Mucosa of gallbladder (tissue), 1 donor: ENCODE measurements at regions not wholly inside any gene's neighbourhood (a gene's known extent, or its start where the extent isn't known, plus 50 kb on each side); places are given as distances from the start of the nearest gene placed in this dataset.
"Not testable (repeated sequence)": the region's sequence is repeated elsewhere in the genome, so short reads cannot be mapped to it uniquely, and the experiment has no call there.

ENCODE experiments used
- DNase-seq: peaks from one replicate; pipeline ENCODE4 v3.0.0-alpha.2; 2020; ENCODE audit warnings: low spot score
- donor health status: DM: no; HTN: no; CAD: no.

DNA sequence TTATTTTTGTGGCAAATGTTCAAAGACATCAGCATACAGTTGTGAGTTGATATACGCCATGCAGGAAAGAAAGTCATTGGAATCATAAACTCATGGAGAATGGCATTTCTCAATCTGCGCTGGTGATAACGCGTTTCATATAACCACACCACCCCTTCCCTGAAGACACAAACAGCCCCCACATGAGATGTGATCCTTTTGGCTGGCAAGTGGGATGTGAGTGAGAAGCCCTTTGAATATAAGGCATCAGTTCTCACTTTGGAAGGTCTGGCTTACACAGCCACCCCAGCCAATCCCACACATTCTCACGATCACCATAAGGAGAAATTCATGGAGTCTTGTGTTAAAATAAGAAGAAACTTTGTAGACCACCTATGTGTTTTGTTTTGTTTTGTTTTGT, 725.0 kb downstream of the PRELID2 start:
- DNase-seq: no peak

DNA sequence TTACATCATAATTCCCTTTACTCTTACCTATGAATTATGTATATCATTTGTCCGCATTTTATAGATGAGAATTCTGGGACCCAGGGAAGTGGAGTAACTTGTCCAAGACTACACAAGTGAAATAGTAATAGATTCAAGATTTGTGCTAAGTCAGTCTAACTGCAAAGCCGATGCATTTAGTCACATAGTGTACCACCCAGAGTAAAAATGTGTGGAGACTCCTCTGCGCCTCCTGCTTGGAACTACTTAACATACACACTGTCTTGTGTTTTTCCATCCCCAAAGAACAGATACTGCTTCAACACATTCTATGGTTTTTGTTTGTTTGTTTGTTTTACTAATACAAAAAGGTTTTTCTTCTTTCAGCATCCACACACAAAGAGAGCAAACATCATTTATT, 729.8 kb downstream of the PRELID2 start:
- no peak for DNase-seq

DNA sequence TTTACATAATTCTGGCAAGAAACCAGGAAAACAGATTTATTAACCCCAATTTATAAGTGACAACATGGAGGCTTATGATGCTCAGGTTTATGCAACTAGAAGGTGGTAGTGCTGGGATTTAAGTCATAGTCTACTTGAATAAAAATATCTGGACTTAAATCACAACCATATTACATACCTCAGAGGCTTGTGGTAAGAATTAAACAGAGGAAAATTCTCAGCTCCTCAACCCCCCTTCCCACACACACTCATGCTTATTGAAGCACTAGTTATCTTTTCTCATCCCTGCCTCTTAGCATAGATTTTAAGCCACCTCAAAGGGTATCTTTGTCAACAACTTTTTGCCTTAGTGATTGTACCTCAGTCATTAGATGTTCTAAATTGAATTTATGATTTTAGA, 731.0 kb downstream of the PRELID2 start:
- DNase-seq: no peak

DNA sequence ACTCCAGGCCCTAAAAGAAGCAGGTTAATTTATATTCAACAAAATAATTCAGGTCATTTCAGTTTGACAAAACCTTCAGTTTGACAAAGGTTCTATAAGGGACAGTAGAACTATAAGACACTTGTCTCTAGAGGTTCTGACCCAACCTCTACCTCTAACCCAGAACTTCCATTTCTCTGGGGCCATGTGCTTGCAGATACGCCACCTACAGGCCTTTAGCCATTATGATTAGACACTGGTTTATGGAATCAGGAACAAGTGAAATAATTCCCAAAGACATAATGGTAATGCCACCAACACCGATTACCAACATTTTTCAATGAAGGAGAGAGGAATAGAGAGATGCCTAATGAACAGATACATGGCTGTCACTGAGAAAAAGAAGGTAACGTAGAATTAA, 733.9 kb downstream of the PRELID2 start:
- DNase-seq: no peak

DNA sequence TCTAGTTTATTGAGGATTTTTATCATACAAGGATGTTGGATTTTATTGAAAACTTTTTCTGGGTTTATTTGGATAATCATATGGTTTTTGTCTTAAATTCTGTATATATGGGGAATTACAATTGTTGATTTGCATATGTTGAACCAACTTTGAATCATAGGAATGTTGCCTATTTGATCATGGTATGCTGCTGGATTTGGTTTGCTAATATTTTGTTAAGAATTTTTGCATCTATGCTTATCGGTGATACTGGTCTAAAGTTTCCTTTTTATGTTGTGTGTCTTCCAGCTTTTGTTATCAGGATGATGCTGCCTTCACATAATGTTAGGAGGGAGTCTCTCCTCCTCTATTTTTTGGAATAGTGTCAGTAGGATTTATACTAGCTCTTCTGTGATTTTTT, 745.0 kb downstream of the PRELID2 start:
- no peak for DNase-seq

DNA sequence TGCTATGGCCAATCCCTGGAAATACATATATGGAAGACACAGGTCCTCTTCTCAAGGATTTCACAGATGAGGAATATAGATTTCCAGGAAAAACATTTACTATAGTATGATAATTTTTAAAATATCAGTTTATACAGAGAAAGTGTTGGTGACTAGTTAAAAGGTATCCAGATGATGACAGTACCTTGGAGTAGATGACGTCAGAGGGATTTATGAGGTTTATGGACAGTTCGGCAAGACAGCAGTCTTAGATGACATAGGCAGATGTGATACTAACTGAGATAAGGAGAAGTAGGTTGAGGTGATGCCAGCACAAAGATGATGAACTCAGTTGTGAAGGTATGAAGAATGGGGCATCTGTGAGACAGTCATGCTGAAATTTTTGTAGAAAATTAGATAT, 750.3 kb downstream of the PRELID2 start:
- no peak for DNase-seq

DNA sequence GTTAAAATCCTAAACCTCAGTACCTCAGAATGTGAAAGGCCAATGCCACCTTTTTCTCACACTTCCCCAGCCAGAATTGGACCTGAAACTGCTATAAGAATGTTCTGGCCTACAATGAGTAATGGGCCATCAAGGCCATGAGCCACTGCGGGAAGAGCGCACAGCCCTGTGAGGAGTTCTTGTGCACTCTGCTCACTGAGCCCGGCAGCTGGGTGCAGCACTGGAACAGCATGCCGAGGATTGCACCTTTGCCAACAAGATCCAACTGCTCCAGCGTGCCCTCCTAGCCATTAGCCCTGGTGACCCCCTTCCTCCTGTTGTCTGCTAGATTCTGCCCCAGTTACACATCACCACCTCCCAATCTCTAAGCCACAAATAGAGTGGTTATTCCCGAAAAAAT, 758.1 kb downstream of the PRELID2 start:
- DNase-seq: no peak

DNA sequence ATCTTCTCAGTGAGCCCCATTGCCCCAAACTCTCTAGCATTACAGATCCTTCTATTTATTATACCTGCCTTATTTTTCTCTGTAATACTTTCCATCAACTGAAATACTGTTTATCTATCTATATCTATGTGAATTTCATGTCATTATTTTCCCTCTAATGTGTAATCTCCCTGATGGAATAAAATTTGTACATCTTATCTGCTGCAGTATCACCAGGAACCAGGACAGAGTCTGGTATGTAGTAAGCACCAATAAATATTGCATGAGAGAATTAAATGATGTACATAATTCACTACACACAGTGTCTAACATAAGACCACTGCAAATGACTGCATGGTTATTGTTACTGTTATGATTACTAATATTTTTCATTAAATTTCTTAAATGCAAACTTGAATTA, 759.1 kb downstream of the PRELID2 start:
- DNase-seq: no peak

DNA sequence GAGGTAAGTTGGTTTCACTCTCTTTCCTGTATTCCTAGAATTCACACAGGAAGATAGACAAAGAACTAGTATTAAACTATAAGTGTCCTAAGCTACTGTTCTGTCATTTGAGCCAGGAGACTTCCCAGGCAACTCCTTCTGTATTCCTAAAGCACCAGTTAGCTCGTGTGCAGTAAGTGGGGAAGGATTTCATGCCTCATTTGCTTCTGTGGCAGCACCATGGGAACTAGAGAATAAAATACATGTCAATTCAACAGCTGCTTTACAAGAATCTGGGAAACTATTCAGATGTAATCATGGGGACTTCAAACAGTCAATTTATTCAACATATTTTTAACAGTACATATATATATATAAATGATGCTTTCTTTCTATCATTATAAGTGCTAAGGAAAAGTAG, 762.3 kb downstream of the PRELID2 start:
- no peak for DNase-seq

DNA sequence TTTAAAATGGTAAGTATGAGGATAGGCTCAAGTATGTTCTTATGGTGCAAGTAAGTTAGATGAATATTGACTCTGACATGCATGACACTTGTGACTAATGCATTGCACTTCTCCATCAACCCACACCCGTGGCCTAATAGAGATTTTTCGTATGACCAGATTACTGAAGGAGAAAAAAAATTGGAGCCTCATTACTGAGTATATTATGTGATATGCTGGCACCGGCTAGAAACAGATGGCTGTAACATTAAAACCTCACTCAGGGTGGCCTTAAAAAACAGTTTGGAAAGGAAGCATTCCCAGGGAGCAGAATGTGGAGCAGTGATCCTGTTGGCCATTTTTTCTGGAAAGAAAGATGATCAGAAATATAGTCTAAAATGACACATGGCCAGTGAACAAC, 766.4 kb downstream of the PRELID2 start:
- DNase-seq: no peak

DNA sequence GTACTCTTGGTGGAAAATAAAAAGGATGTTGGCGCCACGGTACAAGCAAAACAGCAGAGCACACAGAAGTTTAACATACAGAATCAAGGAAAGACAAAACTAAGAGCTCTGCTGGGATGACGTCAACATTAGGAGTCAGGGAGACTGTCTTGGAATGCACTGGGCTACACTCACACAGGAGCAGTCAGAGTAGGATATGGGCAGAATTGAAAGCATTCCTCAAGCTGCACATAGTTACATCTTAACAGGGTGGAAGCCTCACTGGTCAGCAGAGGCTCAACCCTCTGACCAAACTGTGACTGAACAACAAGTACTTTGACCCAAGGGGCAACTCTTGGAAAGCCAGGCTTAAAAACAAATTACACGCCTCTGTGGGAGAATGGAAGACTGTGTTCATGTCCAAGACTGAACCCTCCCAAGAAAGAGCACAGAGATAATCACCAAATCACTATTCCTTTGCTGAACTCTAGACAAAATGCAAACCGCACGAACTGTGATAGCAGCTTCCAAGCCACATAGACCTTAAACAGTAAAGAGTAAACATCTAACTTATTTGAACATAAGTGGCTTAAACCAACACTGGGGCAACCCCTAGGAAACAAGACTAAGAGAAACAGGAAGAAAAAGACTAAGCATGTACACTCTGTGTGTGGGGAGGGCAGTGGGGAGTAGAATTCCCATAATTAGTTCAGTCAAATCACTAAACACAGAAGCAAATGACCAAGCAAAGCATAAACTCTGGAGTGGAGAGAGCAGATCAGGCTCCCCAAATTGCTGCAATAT, 772.7 kb downstream of the PRELID2 start:
- no peak for DNase-seq

DNA sequence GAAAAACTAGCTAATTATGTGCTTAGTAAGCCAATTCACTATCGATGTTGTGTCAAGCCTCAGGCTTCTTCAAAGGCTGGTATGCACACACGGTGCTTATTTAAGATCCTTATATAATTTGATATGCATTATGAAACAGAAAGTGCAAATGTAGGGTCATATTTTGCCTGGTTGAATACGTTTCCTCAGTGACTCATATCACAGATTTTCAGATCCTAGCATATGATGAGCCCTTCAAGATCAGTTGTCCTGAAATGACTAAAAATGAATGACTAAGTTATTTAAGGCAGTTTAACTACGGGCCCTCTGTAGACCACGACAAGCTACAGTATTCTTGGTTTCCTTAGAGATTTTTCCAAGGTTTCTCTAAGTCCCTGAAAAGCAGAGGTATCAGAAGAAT, 778.3 kb downstream of the PRELID2 start:
- no peak for DNase-seq

DNA sequence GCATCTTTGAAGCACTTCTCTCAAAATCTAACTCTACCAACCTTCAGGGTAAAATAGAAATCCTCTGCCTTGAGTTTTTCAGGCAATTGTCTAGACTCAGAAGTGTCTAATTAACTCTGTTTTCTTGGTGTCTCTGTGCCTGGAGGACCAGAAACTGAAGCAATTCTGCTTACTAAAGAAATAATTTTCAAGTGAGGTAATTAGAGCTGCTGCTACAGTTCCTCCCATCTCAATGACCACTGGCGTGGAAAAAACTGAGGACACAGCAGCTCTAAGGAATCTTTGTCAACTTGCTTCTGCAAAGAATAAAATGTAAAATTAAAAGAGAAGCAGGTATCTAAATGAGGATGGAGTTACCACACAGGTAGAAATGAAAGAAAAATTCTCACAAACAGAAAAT, 785.0 kb downstream of the PRELID2 start:
- DNase-seq: no peak

DNA sequence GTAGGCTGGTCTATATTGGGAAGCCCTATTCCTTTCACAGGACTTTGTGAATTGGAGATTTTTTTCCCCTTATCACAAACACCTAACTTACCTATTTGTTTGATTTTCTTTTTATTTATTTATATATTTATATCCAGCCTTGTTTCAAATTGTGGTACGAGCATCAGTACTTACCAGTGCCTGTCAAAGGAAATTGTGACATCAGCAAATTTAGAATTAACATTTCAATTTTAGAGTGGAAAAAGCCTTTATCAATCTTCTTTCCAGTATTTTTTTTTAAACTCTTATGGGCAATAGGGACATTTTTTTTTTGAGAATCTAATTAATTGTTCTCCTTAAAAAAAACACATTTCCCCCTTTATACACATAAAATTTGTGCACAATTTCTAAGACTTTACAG, 790.2 kb downstream of the PRELID2 start:
- DNase-seq: no peak

DNA sequence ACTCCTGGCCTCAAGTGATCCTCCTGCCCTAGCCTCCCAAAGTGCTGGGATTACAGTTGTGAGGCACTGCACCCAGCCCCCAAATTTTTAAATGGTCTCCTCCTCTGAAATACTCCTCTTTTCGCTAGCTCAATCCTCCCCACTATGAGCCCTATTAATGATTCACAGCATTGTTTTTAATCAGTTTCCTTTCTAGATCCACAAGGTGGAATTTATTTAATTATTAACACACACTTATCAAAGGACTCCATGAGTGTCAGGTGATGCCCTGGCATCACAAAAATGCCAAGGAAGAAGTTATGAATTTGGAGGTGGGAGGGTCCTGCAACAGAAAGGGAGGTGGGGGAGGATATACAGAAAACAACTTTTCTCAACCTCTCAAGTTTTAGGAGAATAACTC, 806.5 kb downstream of the PRELID2 start:
- DNase-seq: no peak

DNA sequence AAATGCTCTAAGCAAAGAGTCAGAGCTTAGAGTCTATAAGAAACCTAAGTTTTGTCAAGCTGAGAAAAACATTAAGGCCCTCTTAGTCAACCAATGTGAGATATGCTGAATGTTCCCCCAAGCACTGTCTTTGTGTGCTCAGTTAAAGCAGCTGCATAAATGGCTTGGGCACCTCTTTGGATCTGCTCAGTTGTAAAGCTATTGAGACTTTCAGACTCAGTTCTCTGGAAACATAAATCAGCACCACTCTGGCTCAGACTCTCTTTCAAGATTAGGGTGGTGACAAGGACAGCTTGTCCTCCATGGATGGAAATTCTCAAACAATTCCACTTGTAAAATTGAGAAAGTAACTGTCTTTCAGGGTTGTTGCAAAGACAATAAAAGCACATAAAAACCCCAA, 807.9 kb downstream of the PRELID2 start:
- no peak for DNase-seq

DNA sequence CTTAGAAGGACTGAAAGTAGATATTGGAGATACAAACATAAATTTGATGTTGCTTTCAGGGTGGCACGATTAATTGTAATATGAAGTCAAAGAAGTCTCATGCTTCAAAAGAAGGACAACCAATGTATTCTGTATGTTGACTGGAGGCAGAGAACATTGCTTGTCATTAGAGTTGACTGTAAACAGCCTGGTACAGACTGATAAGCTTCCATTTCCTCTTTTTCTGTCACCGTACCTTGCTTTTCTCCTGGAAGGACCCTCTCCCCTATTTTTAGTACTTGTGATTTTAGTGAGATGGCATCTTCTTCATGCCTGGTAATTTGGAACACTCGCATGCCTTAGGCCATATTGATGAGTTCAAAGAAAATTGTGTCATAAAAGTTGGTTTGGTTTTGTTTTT, 809.4 kb downstream of the PRELID2 start:
- DNase-seq: no peak

DNA sequence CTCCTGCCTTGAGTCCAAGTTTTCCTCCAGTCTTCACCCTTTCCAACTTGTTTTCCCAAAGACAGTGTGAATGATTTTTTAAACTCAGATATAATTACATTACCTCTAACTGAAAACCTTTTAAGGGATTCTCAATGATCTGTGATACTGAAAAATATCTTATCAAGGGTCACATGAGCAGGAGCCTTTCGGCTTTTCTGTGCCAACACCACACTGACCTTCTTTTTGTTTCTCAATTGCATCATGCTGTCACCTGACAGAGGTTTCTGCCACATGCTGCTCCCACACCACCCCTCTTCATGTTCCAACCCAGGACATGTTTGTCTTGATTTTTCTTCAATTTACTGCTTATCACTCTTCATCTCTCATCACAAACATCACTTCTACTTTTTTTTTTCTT, 820.0 kb downstream of the PRELID2 start:
- no peak for DNase-seq

DNA sequence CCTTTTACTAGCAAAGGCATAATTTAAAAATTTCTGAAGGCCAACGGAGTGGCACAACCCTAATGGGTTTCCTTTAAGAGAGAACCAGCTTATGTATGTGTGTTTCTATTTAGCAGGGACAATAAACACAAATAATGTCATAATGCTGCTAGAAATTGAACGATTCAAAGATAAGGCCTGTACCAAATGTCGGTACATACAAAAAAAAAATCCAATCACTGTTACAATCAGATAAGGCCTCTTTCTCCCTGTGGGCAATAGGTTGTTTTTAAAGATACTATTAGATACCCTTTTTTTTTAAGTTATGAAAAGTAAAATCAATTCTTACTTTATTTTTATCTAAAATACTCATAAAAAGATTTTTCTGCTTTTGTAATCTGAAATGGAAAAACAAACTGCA, 821.0 kb downstream of the PRELID2 start:
- no peak for DNase-seq

DNA sequence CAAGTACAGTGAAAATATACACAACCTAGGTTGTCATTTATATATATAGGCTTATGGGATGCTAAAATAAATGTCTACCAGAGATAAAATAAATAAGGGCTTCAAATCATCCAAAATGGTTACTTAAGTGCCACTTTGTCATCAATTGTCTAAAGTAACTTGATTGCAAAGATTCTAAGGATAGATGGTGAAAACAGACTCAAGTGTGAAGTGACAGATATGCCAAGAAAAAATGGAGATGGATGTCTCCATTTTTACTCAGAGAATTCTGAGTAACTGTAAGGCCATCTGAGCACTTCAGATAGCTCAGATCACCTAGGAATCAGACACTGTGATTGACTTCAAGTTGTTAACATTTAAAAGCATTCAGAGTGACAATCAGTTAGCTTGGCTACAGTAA, 824.3 kb downstream of the PRELID2 start:
- DNase-seq: no peak

DNA sequence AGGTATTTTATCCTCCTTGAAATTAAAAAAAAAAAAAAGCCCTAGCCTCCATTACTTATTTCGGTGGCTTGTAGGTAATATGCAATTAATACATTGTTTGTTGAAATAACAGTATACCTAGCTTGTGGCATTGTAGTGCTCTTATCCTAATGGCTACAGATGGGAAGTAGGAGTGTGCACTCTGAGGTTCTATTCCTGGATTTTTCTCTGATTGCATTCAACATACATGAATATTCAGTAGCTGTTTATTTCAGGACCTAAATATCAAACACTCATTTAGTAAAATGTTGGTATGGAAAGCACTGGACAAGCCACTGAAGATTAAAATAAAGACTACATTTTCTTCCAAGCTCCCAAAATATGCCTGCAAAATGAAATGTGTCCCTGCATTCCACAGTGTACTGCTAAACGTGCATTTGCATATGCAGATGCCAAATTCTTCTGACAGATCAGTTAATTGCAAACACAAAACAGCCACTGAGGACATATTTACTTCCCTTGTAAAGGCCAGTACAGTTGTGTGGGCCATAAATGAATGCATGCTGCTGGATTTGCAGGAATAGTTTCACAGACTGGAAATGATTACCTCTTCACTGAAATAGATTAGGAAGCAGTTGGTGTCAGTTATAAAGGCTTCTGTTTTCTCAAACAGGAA, 826.1 kb downstream of the PRELID2 start:
- no peak for DNase-seq

DNA sequence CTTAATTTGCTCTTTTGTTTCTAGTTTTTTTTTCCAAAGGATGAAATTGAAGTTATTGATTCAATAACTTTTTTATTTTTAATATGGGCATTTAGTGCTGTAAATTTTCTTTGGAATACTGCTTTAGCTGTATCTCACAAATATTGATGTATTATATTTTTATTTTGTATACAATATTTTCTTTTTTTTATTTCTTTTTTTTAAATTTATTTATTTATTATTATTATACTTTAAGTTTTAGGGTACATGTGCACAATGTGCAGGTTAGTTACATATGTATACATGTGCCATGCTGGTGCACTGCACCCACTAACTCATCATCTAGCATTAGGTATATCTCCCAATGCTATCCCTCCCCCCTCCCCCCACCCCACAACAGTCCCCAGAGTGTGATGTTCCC, 823.7 kb downstream of the KCTD16 start:
- DNase-seq: not testable (repeated sequence)

DNA sequence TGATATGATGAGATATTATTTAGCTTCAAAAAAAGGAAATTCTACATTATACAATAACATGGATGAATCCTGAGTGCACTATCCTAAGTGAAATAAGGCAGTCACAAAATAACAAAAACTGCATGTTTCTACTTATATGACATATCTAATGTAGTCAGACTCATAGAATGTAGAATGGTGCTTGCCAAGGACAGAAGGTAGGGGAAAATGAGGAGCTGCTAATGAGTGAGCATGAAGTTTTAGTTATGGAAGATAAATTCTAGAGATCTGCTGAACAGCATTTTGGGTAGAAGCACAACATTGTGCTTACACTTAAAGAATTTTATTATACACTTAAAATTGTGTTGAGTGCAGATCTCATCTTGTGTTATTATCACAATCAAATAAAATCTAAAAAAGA, 812.4 kb downstream of the KCTD16 start:
- DNase-seq: no peak
